Right cardiac atrium (tissue), 5 donors: ENCODE measurements at regions not wholly inside any gene's neighbourhood (a gene's known extent, or its start where the extent isn't known, plus 50 kb on each side); places are given as distances from the start of the nearest gene placed in this dataset.
"Not testable (repeated sequence)": the region's sequence is repeated elsewhere in the genome, so short reads cannot be mapped to it uniquely, and the experiment has no call there.

ENCODE experiments used
- ATAC-seq, 2 donors: fragments of 200-7000 bp; cut with Tn5 transposase; one replicate each; pipeline versions ENCODE4 v1.8.0 to v1.9.1; 2020; ENCODE audit warnings: moderate library complexity in 2 of 2, mild to moderate bottlenecking in 1 of 2
- DNase-seq, 3 donors: peaks; one replicate each; pipeline ENCODE4 v3.0.0-alpha.2; 2020
- H3K27ac ChIP-seq: one replicate; pipeline ENCODE4 v1.5.1; 2013; ENCODE audit warnings: mild to moderate bottlenecking, low read length, control low read depth, moderate library complexity
- H3K27me3 ChIP-seq: one replicate; pipeline ENCODE4 v1.6.1; 2013; ENCODE audit not compliant: control insufficient read depth, insufficient read depth
- H3K4me1 ChIP-seq: one replicate; pipeline ENCODE4 v1.6.1; 2013; ENCODE audit warnings: low read length; ENCODE audit not compliant: control insufficient read depth, insufficient read depth
- H3K4me3 ChIP-seq: one replicate; pipeline ENCODE4 v1.5.1; 2013; ENCODE audit warnings: low read length, control low read depth
- H3K9me3 ChIP-seq: one replicate; pipeline ENCODE4 v1.6.1; 2013; ENCODE audit warnings: low read length; ENCODE audit not compliant: control insufficient read depth
- WGBS: extraction: QIAGEN DNeasy Blood & Tissue Kit; methylation state at CpG from one replicate; pipeline ENCODE4 v1.1.7; 2013; 5-methylcytosine and 5-hydroxymethylcytosine counted together
- intact Hi-C, 4 donors: fragments of 100-400 bp; cut with DNase I; formaldehyde crosslinking; loops; one replicate each; pipeline versions ENCODE4 v1.11.0 to v1.14.0; 2022 to 2023
- donor health status: healthy with polysubstance abuse.
- donor health status: DM: no; HTN: yes; CAD: no.
- donor health status: DM: no; HTN: no; CAD: no.
- donor health status: DM: no; HTN: yes; CAD: no; lungs with severe emphysema.
- donor health status: DM: yes; HTN: yes; CAD: no.

- no peak overlapping the region for H3K4me3 ChIP-seq
- no peak overlapping the region for H3K27ac ChIP-seq
- no peak for ATAC-seq
- H3K9me3 ChIP-seq = no peaks in the 10 kb centered on the region
- intact Hi-C loops = no loop called here
- H3K4me1 ChIP-seq = no peaks in the 10 kb centered on the region
- H3K27me3 ChIP-seq = no peaks in the 10 kb centered on the region
- 97% methylated on average over 1 of the region's 1 CpG for WGBS
- no peak for DNase-seq
These were observed 1014.4 kb upstream of the CITED2 start for GRCh38 chr6:140388815-140389214.

DNA sequence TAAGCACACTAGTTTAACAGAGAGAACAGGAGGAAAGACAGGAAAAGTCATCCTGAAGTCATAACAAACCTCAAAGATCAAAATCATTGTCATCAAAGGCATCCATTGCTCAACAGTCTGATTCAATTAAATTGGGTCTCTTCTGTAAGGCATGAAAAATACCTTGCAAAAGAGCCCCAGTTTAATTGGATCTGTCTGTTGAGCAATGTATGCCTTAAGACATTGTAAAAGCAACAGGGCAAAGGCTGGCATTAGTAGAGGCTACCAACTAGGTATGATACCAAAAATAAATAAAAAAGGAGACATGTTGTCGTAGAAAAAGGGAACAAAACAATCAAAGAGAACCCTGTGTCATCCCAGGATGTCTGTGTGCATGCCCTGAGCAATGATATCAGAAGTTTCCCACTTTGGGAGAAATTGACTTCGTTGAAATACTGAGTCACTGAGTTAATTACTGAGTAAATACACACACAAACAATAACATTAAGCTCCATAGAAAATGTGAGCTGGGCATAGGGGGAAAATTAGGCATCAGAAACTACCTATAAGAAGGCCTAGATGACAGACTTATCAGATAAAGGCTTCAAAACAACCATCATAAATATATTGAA is 1013.8 kb upstream of the CITED2 start:
- Histone ChIP-seq H3K27ac (no peak overlapping the region), H3K27me3 (no peaks in the 10 kb centered on the region), H3K9me3 (no peaks in the 10 kb centered on the region), H3K4me1 (no peaks in the 10 kb centered on the region), H3K4me3 (no peak overlapping the region)
- intact Hi-C loops = no loop called here
- WGBS = 90% methylated on average over 2 of the region's 2 CpGs
- ATAC-seq (no peak), DNase-seq (no peak)

- 88% methylated on average over 3 of the region's 3 CpGs for WGBS
- no peak for DNase-seq
- ATAC-seq = no peak
These were observed 1011.2 kb upstream of the CITED2 start for GRCh38 chr6:140385679-140386078.

DNA sequence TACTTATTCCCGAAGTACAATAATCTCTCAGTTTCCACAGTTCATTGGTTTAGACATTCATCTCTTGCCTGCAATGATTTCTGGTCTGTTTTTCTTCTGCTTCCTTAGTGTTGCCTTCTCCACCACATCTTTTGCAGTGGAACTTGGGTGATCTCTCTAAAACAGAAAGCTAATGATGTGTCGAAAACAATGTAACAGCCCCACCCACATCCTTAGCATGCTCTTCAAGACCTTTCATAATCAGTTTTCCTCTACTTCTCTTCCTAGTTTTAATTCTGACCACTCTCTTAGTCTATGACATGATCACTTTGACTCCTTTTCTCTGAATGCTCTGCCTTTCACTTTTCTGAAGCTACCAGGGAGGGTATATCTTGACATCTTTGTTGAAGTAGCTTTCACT is 1007.9 kb upstream of the CITED2 start:
- DNase-seq (no peak), ATAC-seq (no peak)
- H3K4me1 ChIP-seq = no peaks in the 10 kb centered on the region
- intact Hi-C loops = no loop called here
- no peaks in the 10 kb centered on the region for H3K27me3 ChIP-seq
- H3K4me3 ChIP-seq = no peak overlapping the region
- H3K9me3 ChIP-seq = no peaks in the 10 kb centered on the region
- 74% methylated on average over 2 of the region's 2 CpGs for WGBS
- H3K27ac ChIP-seq = no peak overlapping the region

More at GRCh38 chr6:140385679-140386078, 1011.2 kb upstream of the CITED2 start:
- Histone ChIP-seq H3K27ac (no peak overlapping the region), H3K27me3 (no peaks in the 10 kb centered on the region), H3K9me3 (no peaks in the 10 kb centered on the region), H3K4me1 (no peaks in the 10 kb centered on the region), H3K4me3 (no peak overlapping the region)
- intact Hi-C loops = no loop called here

DNA sequence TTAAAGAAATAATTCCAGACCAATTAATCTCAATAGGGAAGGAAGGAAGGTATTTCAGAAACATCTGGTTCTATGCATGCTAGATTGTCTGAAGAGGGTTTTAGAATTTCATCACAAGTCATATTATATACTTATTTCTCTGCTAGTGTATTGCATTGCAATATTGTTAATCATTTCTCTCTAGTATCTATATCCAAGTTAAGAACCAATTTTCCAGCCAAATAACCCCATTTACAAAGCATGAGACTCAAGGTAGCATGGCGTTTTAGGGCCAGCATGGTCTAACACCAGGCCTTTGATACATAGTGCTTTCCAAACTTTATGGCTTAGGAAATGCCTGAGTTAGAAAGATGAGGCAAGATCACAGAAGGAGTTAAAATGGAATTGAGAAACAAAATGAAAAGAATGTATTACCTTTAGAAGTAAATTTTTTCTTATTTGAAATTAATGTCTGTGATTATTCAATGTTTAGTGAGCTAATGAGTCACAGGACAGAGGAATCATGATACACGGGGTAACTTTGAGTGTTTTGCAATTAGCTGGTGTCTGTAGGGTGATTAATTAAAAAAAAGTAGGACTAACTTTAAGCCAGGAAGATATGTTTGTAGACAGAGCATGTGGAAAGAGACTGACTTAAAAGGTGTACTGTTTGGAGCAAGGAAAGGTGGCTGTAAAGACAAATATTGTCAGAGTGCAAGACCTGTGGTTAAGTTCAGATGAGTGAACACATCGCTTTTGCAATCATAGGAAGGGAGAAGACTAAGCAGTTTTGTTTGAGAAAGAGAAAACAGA is 1006.2 kb upstream of the CITED2 start:
- ATAC-seq = no peak
- intact Hi-C loops = no loop called here
- Histone ChIP-seq H3K4me3 (no peak overlapping the region), H3K27me3 (no peaks in the 10 kb centered on the region), H3K27ac (no peak overlapping the region), H3K4me1 (no peaks in the 10 kb centered on the region), H3K9me3 (no peaks in the 10 kb centered on the region)
- WGBS = 94% methylated on average over 3 of the region's 3 CpGs
- no peak for DNase-seq

DNA sequence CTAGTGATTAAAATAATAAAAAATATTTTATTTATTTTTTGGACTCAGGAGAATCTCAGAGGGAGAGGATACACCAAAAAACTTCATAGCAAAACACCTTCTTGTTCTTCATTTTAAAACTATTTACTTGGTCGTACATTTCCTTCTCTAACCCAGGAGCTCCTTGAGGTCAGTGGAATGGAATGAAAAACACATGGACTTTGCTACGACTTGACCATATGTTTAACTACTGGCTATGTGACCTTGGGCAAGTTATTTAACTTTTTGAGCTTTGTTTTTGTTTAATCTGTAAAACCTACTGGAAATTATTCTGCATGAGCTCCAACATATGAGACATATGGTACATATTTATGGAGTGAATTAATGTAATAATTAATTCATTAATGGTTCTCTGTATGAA is 1005.5 kb upstream of the CITED2 start:
- Histone ChIP-seq H3K27ac (no peak overlapping the region), H3K27me3 (no peaks in the 10 kb centered on the region), H3K4me3 (no peak overlapping the region), H3K9me3 (no peaks in the 10 kb centered on the region), H3K4me1 (no peaks in the 10 kb centered on the region)
- 82% methylated on average over 2 of the region's 2 CpGs for WGBS
- intact Hi-C loops = no loop called here
- DNase-seq (no peak), ATAC-seq (no peak)

GRCh38 chr6:140376209-140376608 is 1001.8 kb upstream of the CITED2 start:
- intact Hi-C loops = no loop called here
- no peaks in the 10 kb centered on the region for H3K4me1 ChIP-seq

GRCh38 chr6:140373728-140374127 is 999.3 kb upstream of the CITED2 start:
- DNase-seq = peak in 1 of 3 donors; percentile 56
- H3K4me3 ChIP-seq, H3K4me1 ChIP-seq, intact Hi-C loops, H3K27me3 ChIP-seq, ATAC-seq, H3K9me3 ChIP-seq, H3K27ac ChIP-seq: not testable (repeated sequence)
- WGBS = 99% methylated on average over 24 of the region's 24 CpGs

More at GRCh38 chr6:140376209-140376608, 1001.8 kb upstream of the CITED2 start:
- no peak overlapping the region for H3K4me3 ChIP-seq
- ATAC-seq (no peak), DNase-seq (no peak)
- H3K27me3 ChIP-seq = no peaks in the 10 kb centered on the region
- H3K27ac ChIP-seq = no peak overlapping the region
- H3K9me3 ChIP-seq = no peaks in the 10 kb centered on the region

- no peak overlapping the region for H3K27ac ChIP-seq
- intact Hi-C loops = no loop called here
- WGBS = 83% methylated on average over 4 of the region's 4 CpGs
- ATAC-seq (no peak), DNase-seq (no peak)
- H3K4me1 ChIP-seq = no peaks in the 10 kb centered on the region
- H3K9me3 ChIP-seq = no peaks in the 10 kb centered on the region
- H3K27me3 ChIP-seq = no peaks in the 10 kb centered on the region
- H3K4me3 ChIP-seq = no peak overlapping the region
These were observed 997.6 kb upstream of the CITED2 start for GRCh38 chr6:140372064-140372463.

DNA sequence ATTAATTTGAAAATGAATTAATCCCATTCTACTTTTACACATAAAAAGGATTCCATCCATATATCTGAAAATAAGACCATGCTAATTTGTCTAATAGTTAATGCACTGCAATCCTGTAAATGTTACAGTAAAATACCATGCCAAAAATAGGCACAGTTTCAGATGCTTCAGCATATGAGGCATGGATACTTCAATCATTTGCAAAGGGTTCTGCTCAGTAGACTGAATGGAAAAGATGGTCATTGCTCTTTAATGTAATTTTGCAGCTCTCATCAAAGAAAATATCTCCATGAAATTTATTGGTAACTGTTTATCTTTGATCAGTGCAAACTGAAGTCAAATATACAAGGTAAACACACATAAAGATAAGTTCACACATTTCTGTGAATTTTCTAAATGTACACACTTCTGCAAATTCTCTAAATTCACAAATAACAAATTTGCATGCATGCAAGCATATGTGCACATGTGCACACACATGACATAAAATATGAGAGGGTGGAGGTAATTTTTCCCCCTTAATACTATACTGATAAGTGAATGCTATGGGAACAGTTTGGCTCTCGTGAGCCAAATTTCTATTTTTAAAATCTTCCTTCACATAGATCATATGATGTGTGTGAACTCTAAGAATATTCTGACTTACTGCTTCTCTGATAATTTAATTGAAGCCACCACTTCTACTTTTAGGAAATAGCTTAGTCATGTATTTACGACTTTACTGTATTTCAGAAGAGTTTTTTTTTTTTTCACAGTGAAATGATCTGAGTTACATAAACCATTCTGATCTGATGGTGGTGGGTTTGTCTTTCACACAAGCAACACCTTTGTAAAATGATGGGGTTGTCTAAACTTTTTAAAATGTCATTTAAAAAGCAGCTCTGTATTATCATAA is 996.8 kb upstream of the CITED2 start:
- H3K9me3 ChIP-seq = no peaks in the 10 kb centered on the region
- DNase-seq = no peak
- ATAC-seq = no peak
- no peaks in the 10 kb centered on the region for H3K4me1 ChIP-seq
- H3K4me3 ChIP-seq = no peak overlapping the region
- intact Hi-C loops = no loop called here
- no peaks in the 10 kb centered on the region for H3K27me3 ChIP-seq
- H3K27ac ChIP-seq = no peak overlapping the region
- WGBS = 28% methylated on average over 2 of the region's 2 CpGs

GRCh38 chr6:140370441-140370840 is 996.0 kb upstream of the CITED2 start:
- DNase-seq (no peak), ATAC-seq (no peak)
- H3K4me1 ChIP-seq = no peaks in the 10 kb centered on the region
- intact Hi-C loops = no loop called here
- H3K27ac ChIP-seq = no peak overlapping the region
- 83% methylated on average over 1 of the region's 1 CpG for WGBS
- no peaks in the 10 kb centered on the region for H3K27me3 ChIP-seq
- no peaks in the 10 kb centered on the region for H3K9me3 ChIP-seq
- no peak overlapping the region for H3K4me3 ChIP-seq
